H1 (cell line): ENCODE measurements at regions not wholly inside any gene's neighbourhood (a gene's known extent, or its start where the extent isn't known, plus 50 kb on each side); places are given as distances from the start of the nearest gene placed in this dataset.

ENCODE experiments used
- EGR1 ChIP-seq: IDR thresholded peaks from 2 replicates; pipeline ENCODE4 v1.6.1; 2011; ENCODE audit warnings: low read depth, low read length, borderline replicate concordance
- JUND ChIP-seq: IDR thresholded peaks from 2 replicates; pipeline ENCODE4 v1.6.1; 2011; ENCODE audit warnings: mild to moderate bottlenecking, improper control_type of control experiment, low read length
- SAP30 ChIP-seq: fragments of 300-600 bp; sonication (generic); IDR thresholded peaks from 2 replicates; pipeline ENCODE4 v1.7.1; 2012; ENCODE audit warnings: low read length, moderate library complexity, mild to moderate bottlenecking, inconsistent platforms; ENCODE audit not compliant: insufficient read depth, insufficient replicate concordance
- SUZ12 ChIP-seq: fragments of 200-600 bp; sonication (generic); IDR thresholded peaks from 2 replicates; pipeline ENCODE4 v1.6.1; 2012; ENCODE audit warnings: mild to moderate bottlenecking, inconsistent platforms, low read length, moderate library complexity, mixed read lengths
- TBP ChIP-seq: IDR thresholded peaks from 2 replicates; pipeline ENCODE4 v1.6.1; 2011; ENCODE audit warnings: low read depth, low read length, improper control_type of control experiment

GRCh38 chr3:3992312-3992874, 193.2 kb downstream of the LRRN1 start (continued):
- no peak for TF ChIP-seq SAP30
- TF ChIP-seq EGR1 = no peak
- no peak for TF ChIP-seq SUZ12
- no peak for TF ChIP-seq JUND
- no peak for TF ChIP-seq TBP
- TF ChIP-seq, all 59 proteins: peak for 0
